Fibroblast of lung (primary cell): ENCODE measurements at regions not wholly inside any gene's neighbourhood (a gene's known extent, or its start where the extent isn't known, plus 50 kb on each side); places are given as distances from the start of the nearest gene placed in this dataset.

Experiments
- DNase-seq, 2 donors: peaks; one replicate each; pipeline versions ENCODE4 v3.0.0 to v3.0.0-alpha.2; 2010; ENCODE audit warnings: low read depth in 2 of 2
- H2AFZ ChIP-seq: 2 replicates; pipeline ENCODE4 v1.5.1; 2012; ENCODE audit warnings: low read length, control low read depth, inconsistent platforms
- H3K27ac ChIP-seq: 2 replicates; pipeline ENCODE4 v1.5.1; 2011; ENCODE audit warnings: low read length, control low read depth; ENCODE audit not compliant: insufficient read depth
- H3K27me3 ChIP-seq: 2 replicates; pipeline ENCODE4 v1.5.1; 2011; ENCODE audit warnings: mild to moderate bottlenecking, low read length; ENCODE audit not compliant: control insufficient read depth, insufficient read depth
- H3K36me3 ChIP-seq: 2 replicates; pipeline ENCODE4 v1.5.1; 2011; ENCODE audit warnings: low read length; ENCODE audit not compliant: control insufficient read depth, insufficient read depth
- H3K4me1 ChIP-seq: 2 replicates; pipeline ENCODE4 v1.5.1; 2011; ENCODE audit warnings: low read length; ENCODE audit not compliant: control insufficient read depth, insufficient read depth; ENCODE audit errors: extremely low read depth
- H3K4me2 ChIP-seq: 2 replicates; pipeline ENCODE4 v1.5.1; 2011; ENCODE audit warnings: low read length, control low read depth; ENCODE audit not compliant: insufficient read depth; ENCODE audit errors: extremely low read depth
- H3K4me3 ChIP-seq, 4 experiments: fragments of 200-600 bp in 1 of 4; sonication (generic) in 1 of 4; replicated peaks in 1 of 4; 2 replicates each; pipeline ENCODE4 v1.5.1; 2011 to 2016; ENCODE audit warnings: low read length in 4 of 4, low read depth in 3 of 4, mild to moderate bottlenecking in 3 of 4, control low read depth in 2 of 4, inconsistent platforms in 1 of 4, mixed read lengths in 1 of 4; ENCODE audit not compliant: insufficient read depth in 1 of 4; ENCODE audit errors: control extremely low read depth in 1 of 4
- H3K79me2 ChIP-seq: 2 replicates; pipeline ENCODE4 v1.5.1; 2012; ENCODE audit warnings: mild to moderate bottlenecking, low read length, inconsistent platforms; ENCODE audit not compliant: control insufficient read depth, insufficient read depth
- H3K9ac ChIP-seq: 2 replicates; pipeline ENCODE4 v1.5.1; 2011; ENCODE audit warnings: mild to moderate bottlenecking, low read length, control low read depth; ENCODE audit not compliant: insufficient read depth
- H3K9me3 ChIP-seq: 2 replicates; pipeline ENCODE4 v1.5.1; 2012; ENCODE audit warnings: low read depth, low read length; ENCODE audit not compliant: control insufficient read depth, insufficient read depth
- H4K20me1 ChIP-seq: 2 replicates; pipeline ENCODE4 v1.5.1; 2011; ENCODE audit warnings: low read length; ENCODE audit not compliant: control insufficient read depth, insufficient read depth; ENCODE audit errors: extremely low read depth
- EZH2 ChIP-seq: IDR thresholded peaks from 2 replicates; pipeline ENCODE4 v1.5.1; 2012; ENCODE audit warnings: low read length, control low read depth, mild to moderate bottlenecking; ENCODE audit errors: missing control alignments
- TF ChIP-seq, protein P1 (sequence below), 2 donors: IDR thresholded peaks in 1 of 2; conservative IDR thresholded peaks in 1 of 2; 1 replicate in 1 of 2; 2 replicates in 1 of 2; pipeline ENCODE4 v1.5.1; 2011 to 2012; ENCODE audit warnings: low read length in 2 of 2, control low read depth in 1 of 2, inconsistent platforms in 1 of 2, low read depth in 1 of 2, mild to moderate bottlenecking in 1 of 2

DNA sequence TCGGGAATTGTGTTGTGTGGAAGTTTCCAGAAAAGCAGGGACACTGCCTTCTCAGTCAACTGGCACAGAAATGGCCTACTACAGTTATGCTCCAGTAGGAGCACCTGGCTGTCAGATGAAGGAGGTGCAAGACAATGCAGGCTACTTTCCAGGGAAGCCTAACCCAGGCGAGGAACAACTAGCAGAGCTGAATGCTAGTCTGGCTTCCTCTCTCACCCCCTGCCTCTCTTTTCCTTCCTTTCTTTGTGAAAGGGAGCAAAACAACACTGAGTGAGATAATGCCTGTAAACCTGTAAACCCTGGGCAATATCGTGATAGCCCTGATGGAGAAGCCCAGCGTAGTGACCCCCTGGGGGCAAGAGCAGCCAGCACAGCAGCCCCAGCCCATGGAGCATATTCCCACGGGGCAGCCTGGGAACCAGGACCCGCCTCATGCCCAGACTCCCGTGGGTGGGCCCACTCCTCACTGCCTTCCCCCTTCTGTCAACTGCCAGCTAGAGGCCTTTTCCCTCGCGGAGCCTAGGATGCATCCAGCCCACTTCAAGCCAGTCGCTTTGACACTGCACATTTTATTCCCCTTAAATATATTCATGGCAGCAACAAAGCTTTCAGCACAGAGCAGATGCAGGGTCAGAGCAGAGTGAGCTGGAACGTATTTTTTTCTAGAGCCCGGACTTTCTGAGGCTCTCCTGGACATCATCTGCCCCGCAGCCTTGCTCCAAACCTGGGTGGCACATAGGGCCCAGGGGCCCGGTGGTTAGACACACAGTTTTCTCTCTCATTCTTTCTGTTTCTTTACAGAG lies 77.0 kb downstream of the PDCL3 start:
- no peaks in the 10 kb centered on the region for H3K4me1 ChIP-seq
- H3K4me2 ChIP-seq = no peak overlapping the region
- no peaks in the 10 kb centered on the region for H3K36me3 ChIP-seq
- no peak overlapping the region for H3K4me3 ChIP-seq
- no peaks in the 10 kb centered on the region for H3K79me2 ChIP-seq
- no peak for TF ChIP-seq EZH2
- TF ChIP-seq, protein P1, sequence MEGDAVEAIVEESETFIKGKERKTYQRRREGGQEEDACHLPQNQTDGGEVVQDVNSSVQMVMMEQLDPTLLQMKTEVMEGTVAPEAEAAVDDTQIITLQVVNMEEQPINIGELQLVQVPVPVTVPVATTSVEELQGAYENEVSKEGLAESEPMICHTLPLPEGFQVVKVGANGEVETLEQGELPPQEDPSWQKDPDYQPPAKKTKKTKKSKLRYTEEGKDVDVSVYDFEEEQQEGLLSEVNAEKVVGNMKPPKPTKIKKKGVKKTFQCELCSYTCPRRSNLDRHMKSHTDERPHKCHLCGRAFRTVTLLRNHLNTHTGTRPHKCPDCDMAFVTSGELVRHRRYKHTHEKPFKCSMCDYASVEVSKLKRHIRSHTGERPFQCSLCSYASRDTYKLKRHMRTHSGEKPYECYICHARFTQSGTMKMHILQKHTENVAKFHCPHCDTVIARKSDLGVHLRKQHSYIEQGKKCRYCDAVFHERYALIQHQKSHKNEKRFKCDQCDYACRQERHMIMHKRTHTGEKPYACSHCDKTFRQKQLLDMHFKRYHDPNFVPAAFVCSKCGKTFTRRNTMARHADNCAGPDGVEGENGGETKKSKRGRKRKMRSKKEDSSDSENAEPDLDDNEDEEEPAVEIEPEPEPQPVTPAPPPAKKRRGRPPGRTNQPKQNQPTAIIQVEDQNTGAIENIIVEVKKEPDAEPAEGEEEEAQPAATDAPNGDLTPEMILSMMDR (conservative IDR thresholded peaks at IDR 0.05 in 1 of 2, IDR thresholded peaks at IDR 0.05 in 1 of 2; ENCODE audit: low read depth in 1 of 2, low read length in 2 of 2) = no peak
- H2AFZ ChIP-seq = no peak overlapping the region
- H3K9me3 ChIP-seq = no peaks in the 10 kb centered on the region
- no peak overlapping the region for H3K9ac ChIP-seq
- no peak overlapping the region for H3K27ac ChIP-seq
- no peaks in the 10 kb centered on the region for H4K20me1 ChIP-seq
- DNase-seq = no peak
- peaks cover 11% of the 10 kb centered on the region for H3K27me3 ChIP-seq

DNA sequence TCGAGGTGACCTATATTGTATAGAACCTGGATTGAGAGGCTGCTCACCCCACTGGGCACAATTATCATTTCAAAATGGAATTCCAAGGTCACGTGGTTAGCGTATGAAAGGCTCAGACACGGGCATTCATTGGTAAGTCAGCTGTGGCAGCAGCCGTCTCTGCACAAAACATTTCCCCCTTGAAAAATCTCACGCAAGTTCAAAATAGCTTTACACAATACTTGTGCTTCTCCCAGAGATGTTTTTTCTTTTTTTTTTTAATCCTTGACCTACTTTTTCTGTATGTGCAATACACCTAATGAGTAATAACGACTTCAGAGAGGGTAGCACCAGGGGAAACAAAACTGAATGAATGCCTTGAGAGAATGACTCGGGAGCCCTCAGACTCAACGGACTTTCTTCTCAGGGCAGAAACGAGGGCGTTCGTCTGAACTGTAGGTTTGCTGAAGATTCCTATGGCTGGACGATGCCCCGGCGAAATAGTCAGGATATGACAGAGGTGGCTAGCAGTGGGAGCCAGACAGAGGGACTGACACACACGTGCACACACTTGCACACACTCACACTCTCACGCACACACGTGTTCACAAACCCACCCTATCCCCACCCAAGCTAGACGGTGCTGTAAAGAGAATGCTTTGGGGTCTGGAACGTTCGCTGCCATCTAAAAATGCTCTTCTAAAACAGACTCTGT lies 77.8 kb downstream of the PDCL3 start:
- no peaks in the 10 kb centered on the region for H3K4me1 ChIP-seq
- H3K4me3 ChIP-seq = no peak overlapping the region
- TF ChIP-seq EZH2 = no peak
- TF ChIP-seq, protein P1 (conservative IDR thresholded peaks at IDR 0.05 in 1 of 2, IDR thresholded peaks at IDR 0.05 in 1 of 2; ENCODE audit: low read depth in 1 of 2, low read length in 2 of 2) = no peak
- no peak overlapping the region for H2AFZ ChIP-seq
- H3K4me2 ChIP-seq = no peak overlapping the region
- DNase-seq = peak; percentile 2 to 6
- no peaks in the 10 kb centered on the region for H4K20me1 ChIP-seq
- H3K27me3 ChIP-seq = peaks cover 11% of the 10 kb centered on the region
- no peak overlapping the region for H3K27ac ChIP-seq
- H3K9me3 ChIP-seq = no peaks in the 10 kb centered on the region
- H3K9ac ChIP-seq = no peak overlapping the region
- no peaks in the 10 kb centered on the region for H3K36me3 ChIP-seq
- H3K79me2 ChIP-seq = no peaks in the 10 kb centered on the region

DNA sequence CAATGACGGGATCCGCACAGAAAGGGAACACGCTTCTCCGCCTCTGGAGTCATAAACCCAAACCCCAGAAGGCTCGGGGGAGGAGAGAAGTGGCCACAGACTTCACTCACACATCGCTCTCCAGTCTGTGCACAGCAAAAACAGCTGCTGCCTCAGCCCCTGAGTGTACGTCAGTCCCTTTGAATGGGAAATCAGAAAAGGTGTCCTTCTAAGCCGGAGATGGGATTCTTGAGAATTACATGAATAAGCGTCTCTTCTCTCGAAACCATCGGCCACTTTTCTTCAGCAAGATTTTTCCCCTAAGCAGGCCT lies 78.3 kb downstream of the PDCL3 start:
- Histone ChIP-seq H3K4me1 (no peaks in the 10 kb centered on the region), H3K27me3 (peaks cover 11% of the 10 kb centered on the region), H3K27ac (no peak overlapping the region), H4K20me1 (no peaks in the 10 kb centered on the region), H3K4me3 (no peak overlapping the region), H3K79me2 (no peaks in the 10 kb centered on the region), H3K4me2 (no peak overlapping the region), H3K9me3 (no peaks in the 10 kb centered on the region), H3K9ac (no peak overlapping the region), H2AFZ (no peak overlapping the region), H3K36me3 (no peaks in the 10 kb centered on the region)
- DNase-seq = no peak
- TF ChIP-seq, protein P1 (conservative IDR thresholded peaks at IDR 0.05 in 1 of 2, IDR thresholded peaks at IDR 0.05 in 1 of 2; ENCODE audit: low read depth in 1 of 2, low read length in 2 of 2) = no peak
- no peak for TF ChIP-seq EZH2
